ENCODE measurements at regions not wholly inside any gene's neighbourhood (a gene's known extent, or its start where the extent isn't known, plus 50 kb on each side); places are given as distances from the start of the nearest gene placed in this dataset.

DNA sequence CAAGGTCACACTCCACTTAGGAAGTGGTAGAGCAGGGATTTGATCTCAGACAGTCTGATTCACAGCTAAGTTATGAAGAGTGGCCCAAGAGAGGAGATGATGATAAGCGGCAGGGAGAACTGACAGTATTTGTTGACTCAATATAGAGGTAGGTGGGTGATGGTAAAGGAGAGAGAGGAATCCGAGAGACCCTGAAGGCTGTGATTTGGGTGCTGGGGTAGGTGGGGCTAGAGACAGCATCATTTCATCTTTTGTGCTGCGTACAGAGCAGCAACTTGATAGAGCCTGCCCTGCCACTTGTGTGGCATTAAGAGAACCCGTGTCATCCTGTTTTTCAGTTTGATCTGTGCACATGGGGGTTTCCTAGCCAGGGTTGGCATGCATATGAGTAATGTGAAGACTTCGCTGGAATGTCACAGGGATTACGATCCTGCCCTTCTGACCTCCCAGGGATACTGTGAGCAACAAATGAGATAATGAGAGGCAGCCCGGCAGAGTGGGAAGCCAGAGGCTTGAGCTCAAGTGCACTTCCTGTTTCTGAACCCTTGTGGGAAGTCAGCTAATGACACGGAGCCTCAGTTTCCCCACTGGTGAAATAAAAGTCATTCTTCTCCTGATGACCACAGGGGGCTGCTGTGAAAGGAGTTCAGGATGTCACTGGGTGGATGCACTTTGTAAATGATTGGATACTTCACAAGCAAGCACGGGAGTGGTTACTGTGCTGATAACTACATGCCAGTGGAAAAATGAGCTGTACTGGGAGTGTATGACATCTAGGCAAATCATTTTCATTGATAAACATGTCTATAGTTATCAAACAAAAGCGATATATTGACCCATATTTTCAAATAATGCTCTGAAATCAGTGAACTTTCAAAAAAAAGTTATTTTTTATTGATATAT lies 59.5 kb upstream of the IGF1 start:
- ChIA-PET CTCF (interaction anchor here (0.6 to 1.7 kb wide), 5 partner anchors 55 to 767 kb away, joined by 3 to 8 read pairs (median 4); no protein-coding TSS in a partner anchor), POLR2A (interaction anchor here (0.6 kb wide), 1 partner anchor 382 kb away, joined by 3 read pairs; no protein-coding TSS in a partner anchor)
- Histone ChIP-seq H3K27ac (ENCODE audit: low read depth, low read length) (no peak overlapping the region), H3K4me3 (ENCODE audit: low read depth, low read length) (no peak overlapping the region), H3K9me3 (ENCODE audit: control insufficient read depth, insufficient read depth, low read length) (no peaks in the 10 kb centered on the region), H3K27me3 (ENCODE audit: control insufficient read depth, insufficient read depth, low read length) (no peaks in the 10 kb centered on the region)
- DNase-seq (ENCODE audit: low read depth, low spot score): peak; percentile 21
- TF ChIP-seq, protein P1, sequence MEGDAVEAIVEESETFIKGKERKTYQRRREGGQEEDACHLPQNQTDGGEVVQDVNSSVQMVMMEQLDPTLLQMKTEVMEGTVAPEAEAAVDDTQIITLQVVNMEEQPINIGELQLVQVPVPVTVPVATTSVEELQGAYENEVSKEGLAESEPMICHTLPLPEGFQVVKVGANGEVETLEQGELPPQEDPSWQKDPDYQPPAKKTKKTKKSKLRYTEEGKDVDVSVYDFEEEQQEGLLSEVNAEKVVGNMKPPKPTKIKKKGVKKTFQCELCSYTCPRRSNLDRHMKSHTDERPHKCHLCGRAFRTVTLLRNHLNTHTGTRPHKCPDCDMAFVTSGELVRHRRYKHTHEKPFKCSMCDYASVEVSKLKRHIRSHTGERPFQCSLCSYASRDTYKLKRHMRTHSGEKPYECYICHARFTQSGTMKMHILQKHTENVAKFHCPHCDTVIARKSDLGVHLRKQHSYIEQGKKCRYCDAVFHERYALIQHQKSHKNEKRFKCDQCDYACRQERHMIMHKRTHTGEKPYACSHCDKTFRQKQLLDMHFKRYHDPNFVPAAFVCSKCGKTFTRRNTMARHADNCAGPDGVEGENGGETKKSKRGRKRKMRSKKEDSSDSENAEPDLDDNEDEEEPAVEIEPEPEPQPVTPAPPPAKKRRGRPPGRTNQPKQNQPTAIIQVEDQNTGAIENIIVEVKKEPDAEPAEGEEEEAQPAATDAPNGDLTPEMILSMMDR (IDR thresholded peaks at IDR 0.05; ENCODE audit: low read depth, low read length): no peak

DNA sequence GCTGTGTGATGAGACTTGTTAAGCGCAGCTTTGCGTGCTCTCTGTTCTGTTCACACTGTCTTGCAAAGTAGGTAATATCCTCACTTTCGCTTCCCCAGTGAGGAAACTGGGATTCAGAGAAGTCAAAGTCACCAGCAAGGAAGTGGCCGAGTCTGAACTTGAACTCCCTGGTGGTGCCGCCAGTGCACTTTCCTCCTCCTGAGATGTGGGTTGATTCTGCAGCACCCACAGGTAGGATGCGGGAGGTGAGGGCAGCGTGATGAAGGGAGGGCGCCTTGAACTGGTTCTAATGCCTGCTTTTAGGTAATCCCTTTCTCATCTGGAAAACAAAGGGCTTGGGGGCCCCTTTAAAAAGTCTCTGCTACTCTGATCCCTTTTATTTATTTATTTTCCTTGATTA lies 54.9 kb upstream of the IGF1 start:
- CTCF ChIA-PET: interaction anchor here (2.3 kb wide), 1 partner anchor 51 kb away, joined by 6 read pairs; no protein-coding TSS in a partner anchor
- POLR2A ChIA-PET: no interaction called here
- Histone ChIP-seq H3K27me3 (ENCODE audit: control insufficient read depth, insufficient read depth, low read length) (no peaks in the 10 kb centered on the region), H3K9me3 (ENCODE audit: control insufficient read depth, insufficient read depth, low read length) (no peaks in the 10 kb centered on the region), H3K4me3 (ENCODE audit: low read depth, low read length) (no peak overlapping the region), H3K27ac (ENCODE audit: low read depth, low read length) (no peak overlapping the region)
- DNase-seq (ENCODE audit: low read depth, low spot score): no peak
- TF ChIP-seq, protein P1 (IDR thresholded peaks at IDR 0.05; ENCODE audit: low read depth, low read length): no peak

DNA sequence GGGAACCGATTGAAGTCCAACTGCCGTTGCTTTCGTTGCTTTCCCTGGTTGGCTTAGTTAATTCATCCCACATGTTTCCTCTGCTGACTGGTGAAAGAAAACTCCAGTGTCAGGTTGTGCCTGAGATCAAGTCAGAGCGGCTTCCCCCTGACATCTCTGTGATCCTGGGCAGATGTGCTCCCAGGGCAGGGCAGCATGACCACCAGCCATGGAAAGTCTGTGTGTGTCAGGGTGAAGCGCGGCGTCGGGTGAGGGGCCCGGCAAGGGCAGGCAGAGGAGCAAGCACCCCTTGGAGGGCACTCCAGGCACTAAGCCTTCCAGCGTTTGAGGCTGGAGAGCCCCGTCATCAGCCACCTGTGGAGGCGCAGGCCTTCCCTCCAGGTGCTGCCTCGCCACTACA lies 54.5 kb upstream of the IGF1 start:
- H3K27ac ChIP-seq (ENCODE audit: low read depth, low read length): no peak overlapping the region
- H3K27me3 ChIP-seq (ENCODE audit: control insufficient read depth, insufficient read depth, low read length): no peaks in the 10 kb centered on the region
- DNase-seq (ENCODE audit: low read depth, low spot score): no peak
- ChIA-PET CTCF (interaction anchor here (1.2 kb wide), 1 partner anchor 50 kb away, joined by 7 read pairs; no protein-coding TSS in a partner anchor), POLR2A (no interaction called here)
- TF ChIP-seq, protein P1 (IDR thresholded peaks at IDR 0.05; ENCODE audit: low read depth, low read length): no peak
- H3K4me3 ChIP-seq (ENCODE audit: low read depth, low read length): no peak overlapping the region
- H3K9me3 ChIP-seq (ENCODE audit: control insufficient read depth, insufficient read depth, low read length): no peaks in the 10 kb centered on the region

DNA sequence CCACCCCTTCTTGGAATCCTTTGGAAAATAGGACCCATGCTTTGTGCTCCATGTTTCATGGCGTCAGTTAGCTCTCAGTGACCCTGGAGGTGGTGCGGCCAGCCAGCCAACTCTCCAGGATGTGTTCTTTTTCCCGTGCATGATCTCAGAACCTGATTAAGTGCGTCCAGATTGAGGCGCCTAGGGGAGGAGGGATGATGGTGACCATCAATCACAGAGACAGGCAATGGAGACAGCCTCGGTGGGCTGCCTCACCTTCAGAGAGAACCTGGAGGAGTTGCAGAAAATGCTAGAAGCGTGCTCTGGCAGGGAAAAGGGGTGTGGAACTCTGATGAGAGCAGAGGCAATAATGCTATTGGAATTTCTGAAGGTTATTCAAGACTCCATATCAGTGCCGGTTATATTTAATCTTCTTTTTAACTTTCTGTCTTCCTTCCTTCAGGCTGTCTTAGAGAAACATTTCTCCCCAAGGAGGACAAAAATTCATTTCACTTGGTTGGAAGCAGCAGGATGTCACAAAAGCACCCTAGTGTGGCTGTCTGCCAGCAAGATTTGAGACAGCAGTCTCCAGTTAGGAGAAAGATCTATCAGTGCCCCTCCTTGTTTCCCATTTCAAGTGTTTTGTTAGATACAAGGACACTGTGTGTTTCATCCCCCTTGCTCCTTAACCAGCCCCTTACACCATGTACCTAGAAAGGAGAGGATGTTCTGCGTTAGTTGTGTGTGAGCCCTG lies 53.3 kb upstream of the IGF1 start:
- ChIA-PET POLR2A (no interaction called here), CTCF (interaction anchor here (1.2 kb wide), 1 partner anchor 49 kb away, joined by 7 read pairs; no protein-coding TSS in a partner anchor)
- H3K9me3 ChIP-seq (ENCODE audit: control insufficient read depth, insufficient read depth, low read length): no peaks in the 10 kb centered on the region
- TF ChIP-seq, protein P1 (IDR thresholded peaks at IDR 0.05; ENCODE audit: low read depth, low read length): no peak
- H3K27me3 ChIP-seq (ENCODE audit: control insufficient read depth, insufficient read depth, low read length): no peaks in the 10 kb centered on the region
- no peak overlapping the region for H3K27ac ChIP-seq (ENCODE audit: low read depth, low read length)
- DNase-seq (ENCODE audit: low read depth, low spot score): no peak
- no peak overlapping the region for H3K4me3 ChIP-seq (ENCODE audit: low read depth, low read length)

All from AG04450 (cell line).